Liver (tissue), 3 donors: ENCODE measurements at regions not wholly inside any gene's neighbourhood (a gene's known extent, or its start where the extent isn't known, plus 50 kb on each side); places are given as distances from the start of the nearest gene placed in this dataset.

Experiments
- ATF3 ChIP-seq: IDR thresholded peaks from 2 replicates; pipeline ENCODE4 v1.6.1; 2016; ENCODE audit warnings: antibody characterized with exemption
- CTCF ChIP-seq: fragments of 150-350 bp; IDR thresholded peaks from 2 replicates; pipeline ENCODE4 v1.5.1; 2017; ENCODE audit warnings: improper control_type of control experiment, low read depth, low read length; ENCODE audit not compliant: missing input control
- FOXA1 ChIP-seq: IDR thresholded peaks from 2 replicates; pipeline ENCODE4 v1.6.1; 2016; ENCODE audit warnings: antibody characterized with exemption
- GABPA ChIP-seq, 2 donors: IDR thresholded peaks in 1 of 2; conservative IDR thresholded peaks in 1 of 2; 2 replicates each; pipeline ENCODE4 v1.6.1; 2016; ENCODE audit warnings: antibody characterized with exemption in 2 of 2, mild to moderate bottlenecking in 1 of 2, moderate library complexity in 1 of 2
- HNF4G ChIP-seq: IDR thresholded peaks from 2 replicates; pipeline ENCODE4 v1.6.1; 2016; ENCODE audit warnings: antibody characterized with exemption
- JUND ChIP-seq, 2 donors: IDR thresholded peaks; 2 replicates each; pipeline ENCODE4 v1.6.1; 2016; ENCODE audit warnings: antibody characterized with exemption in 2 of 2
- MAX ChIP-seq: IDR thresholded peaks from 2 replicates; pipeline ENCODE4 v1.6.1; 2016; ENCODE audit warnings: antibody characterized with exemption
- RAD21 ChIP-seq, 2 donors: IDR thresholded peaks; 2 replicates each; pipeline ENCODE4 v1.6.1; 2016; ENCODE audit warnings: antibody characterized with exemption in 2 of 2, mild to moderate bottlenecking in 2 of 2
- REST ChIP-seq: IDR thresholded peaks from 2 replicates; pipeline ENCODE4 v1.6.1; 2016; ENCODE audit warnings: antibody characterized with exemption, mild to moderate bottlenecking
- RXRA ChIP-seq, 2 donors: IDR thresholded peaks; 2 replicates each; pipeline ENCODE4 v1.6.1; 2017 to 2018; ENCODE audit warnings: antibody characterized with exemption in 2 of 2, mild to moderate bottlenecking in 1 of 2
- TAF1 ChIP-seq: conservative IDR thresholded peaks from 2 replicates; pipeline ENCODE4 v1.6.1; 2016; ENCODE audit warnings: antibody characterized with exemption, mild to moderate bottlenecking
- YY1 ChIP-seq: IDR thresholded peaks from 2 replicates; pipeline ENCODE4 v1.6.1; 2016; ENCODE audit warnings: antibody characterized with exemption, mild to moderate bottlenecking
- donor health status: healthy.
- donor health status: healthy.

GRCh38 chr3:76958274-76958673, 81.6 kb upstream of the ROBO2 start:
- TF ChIP-seq ATF3 = no peak
- TF ChIP-seq CTCF = no peak
- TF ChIP-seq JUND (IDR thresholded peaks at IDR 0.05) = no peak
- TF ChIP-seq TAF1 = no peak
- TF ChIP-seq RXRA (IDR thresholded peaks at IDR 0.05) = no peak
- no peak for TF ChIP-seq YY1
- no peak for TF ChIP-seq GABPA (IDR thresholded peaks at IDR 0.05 in 1 of 2, conservative IDR thresholded peaks at IDR 0.05 in 1 of 2)
- no peak for TF ChIP-seq REST
- no peak for TF ChIP-seq MAX
- TF ChIP-seq HNF4G = no peak
- no peak for TF ChIP-seq FOXA1
- no peak for TF ChIP-seq RAD21 (IDR thresholded peaks at IDR 0.05)
